GM21717 (cell line): ENCODE measurements at regions not wholly inside any gene's neighbourhood (a gene's known extent, or its start where the extent isn't known, plus 50 kb on each side); places are given as distances from the start of the nearest gene placed in this dataset.

ENCODE experiments used
- ATAC-seq: cut with Tn5 transposase; IDR thresholded peaks from one replicate; pipeline ENCODE4 v1.9.1; 2021; ENCODE audit warnings: mild to moderate bottlenecking, moderate library complexity; ENCODE audit not compliant: unreplicated experiment

DNA sequence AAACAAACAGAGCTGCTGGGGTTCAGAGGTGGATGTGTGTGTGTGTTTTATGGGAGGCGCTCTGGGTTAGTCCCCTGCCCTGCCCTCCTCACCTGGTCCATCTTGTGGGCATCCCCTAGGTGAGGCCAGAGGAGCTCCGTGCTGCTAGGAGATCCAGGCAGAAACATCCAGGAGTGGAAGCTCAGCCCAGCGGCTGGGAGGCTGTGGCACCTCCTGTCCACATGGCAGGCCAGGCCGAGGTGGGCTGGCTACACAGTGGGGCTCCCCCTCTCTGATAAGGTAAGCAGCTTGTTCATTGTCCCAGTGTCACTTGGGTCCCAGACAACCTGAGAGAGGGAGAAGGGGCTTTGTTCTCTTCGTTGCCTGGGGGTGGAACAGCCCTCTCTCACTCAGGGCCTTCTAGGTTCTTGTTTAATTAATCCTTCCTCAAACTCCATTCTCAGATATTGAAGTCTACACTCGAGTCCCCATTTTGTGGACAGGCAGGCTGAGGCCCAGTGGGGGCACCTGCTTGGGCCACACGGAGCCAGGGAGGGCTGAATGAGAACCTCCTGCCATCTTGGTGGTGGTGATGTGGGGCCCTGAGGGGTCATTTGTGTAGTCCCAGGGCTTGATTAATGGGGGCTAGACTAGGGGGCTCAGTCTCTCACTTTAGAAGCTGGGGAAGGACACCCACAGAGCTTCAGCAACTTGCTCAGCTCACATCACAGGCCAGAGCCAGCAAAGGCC lies 216.8 kb upstream of the GPR26 start:
- no peak for ATAC-seq

DNA sequence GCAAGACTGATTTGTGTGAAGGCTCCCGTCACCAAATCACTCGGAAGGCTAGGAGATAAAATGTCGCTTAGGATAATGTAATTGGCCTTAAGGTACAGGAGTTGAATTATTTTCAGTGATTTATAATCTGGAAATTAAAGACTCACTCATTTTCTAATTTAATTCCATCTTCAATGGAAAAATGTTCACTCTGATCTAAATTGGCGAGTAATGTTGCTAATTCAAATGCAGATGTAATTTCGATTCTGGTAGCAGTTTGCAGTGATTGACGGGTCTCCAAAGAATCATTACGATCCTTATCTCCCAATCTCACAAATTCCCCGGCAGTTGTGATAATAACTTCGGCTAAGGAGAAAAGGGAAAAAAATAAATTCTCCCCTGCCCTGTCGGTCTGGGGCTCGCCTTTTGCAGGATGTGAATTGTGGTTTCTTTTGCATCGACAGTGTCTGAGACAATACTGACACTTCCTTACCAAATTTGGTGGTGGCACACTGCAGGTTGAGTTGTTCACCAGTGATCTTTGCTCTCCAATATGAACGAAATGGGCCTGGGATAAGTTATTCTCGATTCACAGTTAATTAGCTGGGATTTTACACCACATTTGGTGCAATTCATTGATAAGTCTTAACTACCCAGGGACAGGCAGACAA lies 215.1 kb upstream of the GPR26 start:
- ATAC-seq = no peak

DNA sequence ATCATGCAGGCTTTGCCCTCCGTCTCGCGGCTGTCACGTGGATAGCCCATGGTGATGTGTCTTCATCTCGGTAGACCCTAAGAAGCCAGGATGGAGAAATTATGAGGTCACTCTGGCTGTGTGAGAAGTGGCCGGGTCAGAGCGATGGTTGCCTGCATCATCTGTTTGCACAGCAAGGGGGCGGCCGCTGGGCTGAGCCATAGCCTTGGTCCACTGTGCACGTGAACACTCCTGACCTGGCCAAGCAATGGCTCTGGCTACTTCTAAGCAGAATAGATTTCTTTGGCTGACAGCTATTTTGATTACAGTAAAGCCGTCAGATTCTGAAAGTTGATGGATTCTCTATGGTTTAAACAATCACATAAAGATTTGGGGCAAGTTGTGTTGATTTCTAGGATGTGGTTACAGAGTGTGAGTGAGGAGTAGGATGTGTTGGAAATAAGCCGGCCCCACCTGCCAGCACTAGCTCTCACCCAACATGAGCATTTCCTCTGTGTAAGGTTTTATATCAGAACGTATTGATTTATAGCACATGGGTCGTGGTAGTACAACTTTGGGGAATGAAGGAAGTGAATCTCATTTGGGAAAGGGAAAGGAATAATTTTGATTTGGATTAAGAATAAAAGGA lies 214.4 kb upstream of the GPR26 start:
- no peak for ATAC-seq

DNA sequence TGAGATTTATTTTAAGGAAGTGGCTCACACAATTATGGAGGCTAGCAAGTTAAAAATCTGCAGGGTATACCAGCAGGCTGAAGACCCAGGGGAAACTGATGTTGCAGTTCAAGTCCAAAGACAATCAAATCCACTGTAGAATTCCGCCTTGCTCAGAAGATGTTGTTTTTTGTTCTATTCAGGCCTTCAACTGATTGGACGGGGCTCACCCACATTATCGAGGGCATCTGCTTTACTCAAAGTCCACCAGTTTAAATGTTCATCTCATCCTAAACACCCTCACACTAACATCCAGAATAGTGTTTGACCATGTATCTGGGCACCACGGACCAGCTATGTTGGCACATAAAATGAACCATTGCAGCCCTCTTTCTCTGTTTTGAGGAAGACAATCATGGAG lies 211.2 kb upstream of the GPR26 start:
- no peak for ATAC-seq

DNA sequence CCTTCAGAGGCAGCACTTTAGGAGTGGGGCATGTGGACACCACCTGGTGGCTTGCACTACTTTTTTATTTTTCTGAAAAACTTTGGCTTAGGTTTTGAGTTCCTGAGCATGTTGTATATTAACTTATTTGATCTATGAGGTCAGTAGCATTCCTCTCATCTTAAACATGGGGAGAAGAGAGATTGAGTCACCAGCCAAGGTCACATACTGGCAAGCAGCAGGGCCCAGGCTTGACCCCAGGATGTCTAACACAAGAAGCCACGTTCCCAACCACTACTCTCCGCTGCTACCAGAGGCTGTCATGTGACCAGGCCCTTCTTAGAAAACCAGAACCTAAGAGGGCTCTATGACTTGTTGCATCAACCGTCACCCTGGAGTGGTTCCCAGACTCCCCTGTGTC lies 210.3 kb upstream of the GPR26 start:
- ATAC-seq = no peak

DNA sequence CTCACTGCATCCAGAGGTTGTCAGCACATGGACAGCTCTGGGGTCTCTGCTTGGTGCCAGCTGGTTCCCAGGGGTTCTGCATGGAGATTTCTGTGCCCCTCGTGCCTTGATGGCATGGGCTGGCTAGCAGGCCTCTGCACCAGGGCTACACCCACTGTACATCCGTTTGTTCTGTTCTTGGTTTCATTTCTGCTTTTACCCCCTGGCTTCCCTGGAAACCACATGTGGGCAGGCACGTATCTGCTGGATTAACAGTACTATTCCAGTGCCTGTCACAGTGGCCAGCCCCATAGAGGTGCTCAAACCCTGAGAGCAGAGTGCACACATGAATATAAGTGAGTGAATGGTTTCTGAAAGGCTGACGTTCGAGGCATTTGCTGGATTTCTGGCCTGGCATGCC lies 207.2 kb upstream of the GPR26 start:
- ATAC-seq = no peak

DNA sequence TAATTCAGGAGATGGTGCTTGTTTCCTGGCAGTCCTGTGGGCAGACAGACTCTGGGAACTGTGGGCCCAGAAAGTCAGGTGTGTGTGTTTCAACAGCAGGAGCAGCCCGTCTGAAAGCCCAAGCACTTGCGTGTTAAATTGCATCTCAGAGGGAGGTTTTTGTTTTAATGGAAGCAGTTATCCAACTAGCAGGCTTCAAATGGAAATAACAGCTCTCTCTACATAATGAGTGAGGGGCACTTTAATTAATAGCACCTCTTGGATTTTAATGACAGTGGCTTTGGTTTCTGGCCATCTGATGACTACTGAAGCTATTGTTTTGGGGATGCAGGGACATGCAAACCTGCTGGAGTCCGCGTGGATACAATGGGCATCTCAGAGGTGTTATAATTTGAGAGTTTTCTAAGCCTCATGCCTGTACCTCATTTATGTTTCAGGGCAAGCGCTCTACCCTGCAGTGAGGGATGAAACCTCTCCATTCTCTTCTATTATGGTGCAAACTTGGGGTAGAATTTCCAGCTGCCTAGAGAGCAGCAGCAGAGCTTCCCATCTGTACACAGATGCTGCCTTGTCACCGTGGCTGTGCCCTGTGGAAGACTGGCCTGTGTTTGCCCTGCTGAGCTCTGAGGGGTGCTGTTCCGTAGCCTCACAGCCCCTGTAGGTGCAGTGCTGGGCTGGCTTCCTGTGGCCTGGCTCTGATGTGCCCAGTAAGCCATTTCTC lies 206.6 kb upstream of the GPR26 start:
- ATAC-seq = no peak

DNA sequence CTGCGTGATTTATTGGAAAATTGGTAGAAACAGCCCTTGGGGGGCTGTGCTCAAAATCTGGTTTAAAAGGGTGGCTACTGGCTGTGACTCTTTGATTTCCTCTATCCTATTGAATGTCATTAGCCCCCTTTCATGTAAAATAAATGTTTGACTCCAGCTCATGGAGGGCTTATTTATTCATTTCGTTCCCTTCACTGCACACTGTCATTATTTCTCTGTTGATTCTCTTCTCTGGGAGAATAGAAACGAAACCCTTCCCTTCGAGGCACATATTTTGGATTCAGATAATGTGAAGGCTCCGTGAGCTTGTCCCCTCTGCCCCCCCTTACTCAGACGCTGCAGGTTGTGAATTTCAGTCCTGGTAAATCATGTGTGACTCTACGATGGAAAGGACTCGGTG lies 203.9 kb upstream of the GPR26 start:
- ATAC-seq = no peak

DNA sequence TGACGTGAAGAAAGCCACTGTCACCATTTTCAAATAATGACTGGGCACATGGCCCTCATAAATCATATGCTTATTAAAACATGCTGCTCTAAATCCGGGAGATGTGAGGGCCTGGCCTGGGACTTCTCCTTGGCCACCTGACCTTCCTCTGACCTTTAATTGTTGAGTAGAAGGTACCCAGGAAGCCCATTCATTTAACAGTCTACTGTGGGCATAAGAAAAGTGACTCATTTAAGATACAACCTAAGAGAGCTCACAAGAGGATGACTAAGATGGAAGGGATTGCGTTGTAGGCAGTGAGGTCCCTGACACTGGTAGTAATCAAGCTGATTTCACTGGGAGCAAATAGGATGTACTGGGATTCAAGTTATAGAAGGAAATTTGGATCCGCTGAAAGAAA lies 203.4 kb upstream of the GPR26 start:
- ATAC-seq = no peak

DNA sequence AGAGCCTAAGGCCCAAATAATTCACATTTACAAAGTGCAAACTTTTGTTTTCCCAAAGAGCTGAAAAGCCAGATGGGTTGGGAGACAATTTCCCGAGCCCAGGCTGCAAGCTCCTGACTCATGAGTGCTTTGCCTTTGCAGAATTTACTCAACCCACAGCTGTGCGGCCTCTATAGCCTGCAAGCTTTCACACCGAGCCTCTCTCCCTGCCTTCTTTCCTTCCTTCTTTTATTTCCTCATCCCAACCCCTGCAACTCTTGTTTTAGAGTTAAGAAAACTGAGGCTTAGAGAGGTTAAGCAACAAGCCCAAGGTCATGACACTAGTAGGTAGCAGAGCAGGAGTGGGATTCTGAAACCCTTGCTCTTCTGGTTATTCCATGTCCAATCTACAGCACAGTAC lies 203.0 kb upstream of the GPR26 start:
- ATAC-seq = no peak

DNA sequence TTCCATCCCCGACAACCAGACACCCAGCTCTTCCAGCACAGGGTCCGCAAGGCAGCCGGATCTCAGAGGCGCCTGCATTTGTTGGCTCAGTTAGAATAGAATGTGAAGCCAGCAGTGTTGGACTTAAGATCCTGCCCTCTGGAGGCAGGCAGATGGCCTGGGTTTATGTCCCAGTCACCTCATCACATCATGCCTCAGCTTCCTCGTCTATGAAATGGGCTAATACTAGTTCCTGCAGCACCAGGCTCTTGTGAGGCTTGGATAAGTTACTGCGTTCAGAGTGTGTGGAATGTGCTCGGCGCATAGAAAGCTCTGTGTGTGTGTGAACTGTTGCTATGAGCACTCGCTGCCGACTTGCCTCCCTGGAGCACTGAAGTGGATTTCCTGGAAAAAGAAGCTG lies 202.5 kb upstream of the GPR26 start:
- ATAC-seq = no peak

DNA sequence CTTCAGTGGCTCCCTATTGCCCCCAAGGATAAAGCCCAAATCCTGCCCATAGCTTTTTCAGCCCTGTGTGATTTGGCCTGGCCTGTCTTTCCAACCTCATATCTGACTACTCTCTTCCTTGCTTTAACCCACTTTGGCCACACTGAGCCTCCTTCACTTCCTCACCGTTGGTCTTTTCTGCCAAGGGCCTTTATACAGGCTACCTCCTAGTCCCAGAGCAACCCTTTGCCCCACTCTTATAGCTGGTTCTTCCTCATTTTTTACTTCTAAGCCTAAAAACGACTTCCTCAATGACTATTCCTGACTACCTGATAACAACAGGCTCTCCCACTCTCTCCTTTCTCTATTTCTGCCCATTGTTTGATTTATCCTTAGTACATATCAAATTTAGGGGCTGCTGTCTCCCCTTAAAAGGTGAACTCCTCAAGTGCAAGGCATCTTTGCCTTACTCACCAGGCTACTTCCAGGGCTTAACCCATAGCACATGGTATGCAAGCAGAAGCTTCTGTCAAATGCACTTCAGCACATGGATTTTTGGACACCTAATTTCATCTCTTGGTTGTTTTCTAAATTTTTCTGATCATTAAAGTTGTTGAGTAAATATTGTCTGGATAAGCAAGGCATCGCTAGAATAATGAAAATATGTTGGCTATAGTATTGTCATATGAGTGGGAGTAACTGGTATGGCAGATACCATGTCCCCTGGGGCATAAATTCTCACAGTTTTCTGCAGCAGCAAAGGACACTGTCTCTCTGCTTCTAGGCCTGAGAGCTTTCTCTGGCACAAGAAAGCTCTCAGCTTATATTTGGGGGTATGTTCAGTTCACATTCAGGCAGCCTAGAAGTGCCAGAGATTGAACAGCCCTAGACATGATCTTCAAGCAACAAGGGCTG lies 201.5 kb upstream of the GPR26 start:
- no peak for ATAC-seq

DNA sequence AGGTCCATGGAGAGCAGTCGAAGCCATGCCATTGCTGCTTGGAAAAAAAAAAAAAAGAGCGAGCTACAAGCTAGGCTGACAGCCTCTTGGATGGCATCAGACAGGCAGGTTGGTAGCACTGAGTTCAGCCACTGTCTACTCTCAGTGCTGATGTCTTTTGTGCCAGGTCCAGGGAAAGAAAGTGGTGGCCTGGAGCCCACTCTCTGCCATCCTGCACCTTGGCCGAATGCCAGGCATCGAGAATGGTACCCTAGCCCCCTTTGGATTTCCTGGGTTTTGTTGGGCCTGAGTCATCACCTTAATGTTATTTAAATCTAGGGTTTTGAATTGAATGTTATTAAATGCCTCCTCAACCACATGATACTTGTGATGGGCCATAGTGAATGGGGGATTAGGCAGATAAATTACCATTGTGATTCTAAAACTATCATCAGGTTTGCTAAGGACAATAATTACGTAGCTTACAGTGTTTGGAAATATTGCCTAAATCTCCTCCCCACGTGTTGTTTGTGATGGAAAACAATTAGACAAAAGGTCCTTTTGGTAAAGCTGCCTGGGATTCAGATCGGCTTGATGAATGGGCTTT lies 195.7 kb upstream of the GPR26 start:
- ATAC-seq = no peak

DNA sequence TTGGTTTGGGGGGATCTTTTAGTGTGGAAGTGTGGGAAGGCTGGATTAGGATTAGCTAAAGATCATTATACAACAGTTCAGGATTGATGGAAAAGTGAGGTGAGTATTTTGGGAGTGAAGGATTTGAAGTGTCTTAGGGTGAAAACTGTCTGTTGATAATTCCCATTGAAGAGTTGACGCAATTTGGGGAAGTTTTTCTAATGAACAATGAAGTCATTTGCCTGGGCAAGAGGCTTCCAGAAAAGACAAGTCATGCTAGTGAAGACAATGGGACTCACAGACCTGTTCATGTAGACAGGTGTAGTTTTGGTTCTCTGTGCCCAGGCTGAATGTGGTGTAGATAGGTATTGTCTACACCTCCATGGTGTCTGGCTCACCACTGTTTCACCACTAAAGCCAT lies 194.3 kb upstream of the GPR26 start:
- no peak for ATAC-seq

DNA sequence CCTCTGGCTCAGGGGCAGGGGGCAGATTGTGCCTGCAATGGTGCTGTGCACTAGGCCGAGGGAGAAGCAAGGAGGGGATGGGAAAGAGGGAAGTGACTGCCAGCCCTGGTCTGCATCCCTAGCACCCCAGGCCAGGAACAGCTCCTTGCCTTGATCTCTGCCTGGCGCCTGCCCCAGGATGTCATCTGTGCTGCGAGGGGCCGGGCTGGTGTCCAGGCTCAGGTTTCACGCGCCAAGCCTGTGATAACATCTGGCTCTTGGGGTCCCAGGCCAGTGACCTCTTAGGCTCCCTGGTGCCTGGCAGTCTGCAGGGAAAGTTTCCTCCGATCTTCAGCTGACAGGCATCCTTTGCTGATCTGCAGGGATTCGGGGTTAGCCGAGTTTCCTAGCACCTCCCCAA lies 193.5 kb upstream of the GPR26 start:
- ATAC-seq = no peak

DNA sequence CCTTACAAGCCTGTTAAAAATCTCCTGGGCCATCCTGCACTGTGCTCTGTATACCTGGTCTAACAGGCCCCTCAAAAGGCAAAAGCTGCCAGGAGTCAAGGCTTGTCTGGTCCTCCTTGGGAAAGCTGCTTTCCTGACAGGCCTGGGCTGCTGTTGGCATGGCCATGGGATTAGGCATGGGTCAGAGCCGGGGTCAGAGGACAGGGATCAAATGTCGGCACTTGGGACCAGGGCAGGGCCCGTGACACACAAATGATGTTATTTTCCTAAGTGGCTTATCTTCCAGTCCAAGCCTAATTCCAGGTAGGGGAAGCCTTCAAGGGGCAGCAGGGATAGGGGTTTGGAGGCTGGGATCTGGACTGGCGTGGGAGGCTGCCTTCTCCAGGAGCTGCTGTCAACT lies 191.5 kb upstream of the GPR26 start:
- no peak for ATAC-seq

DNA sequence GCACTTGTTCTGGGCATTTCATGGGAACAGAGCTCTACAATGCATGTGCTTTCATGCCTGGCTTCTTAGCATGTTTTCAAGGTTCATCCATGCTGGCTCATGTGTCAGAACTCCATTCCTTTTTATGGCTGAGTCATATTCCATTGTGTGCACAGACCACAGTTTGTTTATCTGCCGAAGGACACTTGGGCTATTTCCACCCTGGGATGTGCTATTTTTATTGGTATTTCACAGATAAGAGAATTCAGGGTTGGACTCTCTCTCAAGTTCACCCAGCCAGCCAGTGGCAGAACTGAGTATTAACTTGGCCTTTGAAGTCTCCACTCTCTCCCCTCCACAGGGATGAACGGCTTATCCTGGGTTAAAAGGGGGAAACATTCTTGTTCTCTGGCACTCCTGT lies 190.7 kb upstream of the GPR26 start:
- ATAC-seq = no peak

DNA sequence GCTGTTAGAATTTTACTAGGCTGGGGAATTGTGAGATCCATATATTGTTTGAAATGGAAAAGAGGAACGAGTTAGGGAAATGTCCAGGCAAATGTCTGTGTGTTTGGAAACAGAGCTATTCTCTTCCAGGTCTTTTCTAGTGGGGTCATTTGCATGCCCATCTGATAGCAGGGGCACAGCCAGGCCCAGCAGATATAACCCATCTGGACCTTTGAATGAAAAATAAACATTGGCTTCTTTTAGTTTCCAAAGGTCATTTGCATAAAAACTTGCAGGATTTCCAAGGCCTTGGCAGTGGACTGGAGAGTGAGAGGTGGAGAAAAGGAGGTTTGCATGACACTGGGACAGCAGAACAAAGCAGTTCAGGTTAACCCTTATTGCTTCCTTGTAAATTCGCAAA lies 188.0 kb upstream of the GPR26 start:
- ATAC-seq = no peak

DNA sequence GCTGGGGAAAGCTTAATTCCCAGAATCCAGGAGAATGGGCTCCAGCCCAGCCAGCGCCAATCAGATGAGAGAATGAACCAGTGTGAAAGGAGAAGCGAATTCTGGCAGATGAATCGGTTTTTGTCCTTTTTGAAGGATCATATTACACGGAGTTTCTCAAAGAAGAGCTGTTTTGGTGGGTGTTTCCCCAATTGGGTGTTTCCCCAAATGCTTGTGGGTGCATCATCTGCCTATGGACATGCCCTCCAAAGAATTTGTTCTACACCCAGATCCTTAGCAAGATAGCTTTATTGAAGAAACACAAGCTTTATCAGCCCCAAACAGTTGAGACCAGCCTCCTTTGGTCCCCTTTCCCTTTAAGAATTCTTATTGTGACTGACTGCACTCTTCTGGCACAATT lies 186.5 kb upstream of the GPR26 start:
- no peak for ATAC-seq

DNA sequence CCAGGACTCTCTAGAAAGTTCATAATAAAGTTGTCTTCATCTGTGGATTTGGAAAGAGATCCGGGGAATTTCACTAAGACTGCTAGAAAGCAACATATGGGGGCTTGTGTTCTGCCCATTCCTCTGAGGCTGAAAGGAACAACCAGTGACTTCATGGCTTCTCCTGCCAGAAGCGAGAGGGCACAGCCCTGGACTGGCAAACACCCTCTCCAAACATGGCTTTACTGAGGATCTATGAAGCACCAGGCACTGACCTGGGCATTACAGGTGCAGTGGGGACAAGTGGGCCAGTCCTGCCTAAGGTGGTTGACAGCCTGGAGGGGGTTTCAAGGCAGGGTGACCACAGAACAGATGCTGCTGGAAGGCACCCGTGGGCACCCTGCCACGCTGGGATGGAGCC lies 185.8 kb upstream of the GPR26 start:
- ATAC-seq = no peak
